CD14-positive monocyte (primary cell): ENCODE measurements at regions not wholly inside any gene's neighbourhood (a gene's known extent, or its start where the extent isn't known, plus 50 kb on each side); places are given as distances from the start of the nearest gene placed in this dataset.

Experiments used
- DNase-seq, 3 donors: peaks; one replicate each; pipeline ENCODE4 v3.0.0-alpha.2; 2011 to 2022
- H2AFZ ChIP-seq: 2 replicates; pipeline ENCODE4 v1.6.0; 2012; ENCODE audit warnings: mild to moderate bottlenecking, low read depth, low read length, inconsistent platforms; ENCODE audit not compliant: insufficient read depth, poor library complexity, severe bottlenecking
- H3K27ac ChIP-seq, 2 donors: 1 replicate in 1 of 2; 2 replicates in 1 of 2; pipeline ENCODE4 v1.5.1; 2012 to 2013; ENCODE audit warnings: low read length in 2 of 2, control low read depth in 1 of 2, inconsistent platforms in 1 of 2, low read depth in 1 of 2, mild to moderate bottlenecking in 1 of 2
- H3K27me3 ChIP-seq, 2 donors: one replicate each; pipeline versions ENCODE4 v1.6.0 to v1.6.1; 2011 to 2013; ENCODE audit warnings: low read length in 2 of 2; ENCODE audit not compliant: control insufficient read depth in 2 of 2, insufficient read depth in 2 of 2
- H3K36me3 ChIP-seq, 2 donors: replicated peaks in 1 of 2; 1 replicate in 1 of 2; 2 replicates in 1 of 2; pipeline versions ENCODE4 v1.5.1 to v1.6.1; 2012 to 2013; ENCODE audit warnings: low read length in 2 of 2, control low read depth in 1 of 2, inconsistent platforms in 1 of 2, mild to moderate bottlenecking in 1 of 2; ENCODE audit not compliant: insufficient read depth in 2 of 2, control insufficient read depth in 1 of 2
- H3K4me1 ChIP-seq, 2 donors: 1 replicate in 1 of 2; 2 replicates in 1 of 2; pipeline versions ENCODE4 v1.5.1 to v1.6.1; 2012 to 2013; ENCODE audit warnings: low read length in 2 of 2, control low read depth in 1 of 2, inconsistent platforms in 1 of 2, mild to moderate bottlenecking in 1 of 2, moderate library complexity in 1 of 2; ENCODE audit not compliant: insufficient read depth in 2 of 2, control insufficient read depth in 1 of 2
- H3K4me2 ChIP-seq: replicated peaks from 2 replicates; pipeline ENCODE3; 2012; ENCODE audit warnings: low read length, moderate library complexity, mild to moderate bottlenecking; ENCODE audit not compliant: poor library complexity, severe bottlenecking; ENCODE audit errors: extremely low read depth
- H3K4me3 ChIP-seq, 3 experiments: fragments of 200-600 bp in 1 of 3; sonication (generic) in 1 of 3; replicated peaks in 1 of 3; 1 replicate in 2 of 3; 2 replicates in 1 of 3; pipeline ENCODE4 v1.5.1; 2011 to 2013; ENCODE audit warnings: low read length in 3 of 3, mild to moderate bottlenecking in 3 of 3, control low read depth in 2 of 3, low read depth in 2 of 3, inconsistent platforms in 1 of 3, moderate library complexity in 1 of 3
- H3K79me2 ChIP-seq: 2 replicates; pipeline ENCODE4 v1.6.0; 2012; ENCODE audit warnings: mild to moderate bottlenecking, control low read depth, inconsistent platforms, low read length, moderate library complexity; ENCODE audit not compliant: insufficient read depth
- H3K9ac ChIP-seq: 2 replicates; pipeline ENCODE4 v1.6.0; 2017; ENCODE audit warnings: low read length, mild to moderate bottlenecking; ENCODE audit not compliant: insufficient read depth, poor library complexity, severe bottlenecking
- H3K9me3 ChIP-seq, 2 donors: replicated peaks in 1 of 2; 1 replicate in 1 of 2; 2 replicates in 1 of 2; pipeline versions ENCODE4 v1.5.1 to v1.6.1; 2012 to 2013; ENCODE audit warnings: low read length in 2 of 2, control low read depth in 1 of 2; ENCODE audit not compliant: control insufficient read depth in 1 of 2, insufficient read depth in 1 of 2
- H4K20me1 ChIP-seq: 2 replicates; pipeline ENCODE4 v1.6.0; 2012; ENCODE audit warnings: mild to moderate bottlenecking, low read length, control low read depth, moderate library complexity; ENCODE audit not compliant: insufficient read depth
- H3K27ac Mint-ChIP-seq, 7 donors: one replicate each; pipeline ENCODE4 v1.8.0; 2020; ENCODE audit warnings: mild to moderate bottlenecking in 7 of 7, mixed read lengths in 7 of 7, moderate library complexity in 6 of 7, inconsistent platforms in 2 of 7
- H3K27me3 Mint-ChIP-seq, 3 donors: one replicate each; pipeline ENCODE4 v1.8.0; 2021 to 2022; ENCODE audit warnings: low read depth in 3 of 3, mild to moderate bottlenecking in 3 of 3, mixed read lengths in 3 of 3, moderate library complexity in 3 of 3, inconsistent platforms in 1 of 3
- H3K36me3 Mint-ChIP-seq, 2 donors: one replicate each; pipeline ENCODE4 v1.8.0; 2020; ENCODE audit warnings: mixed read lengths in 2 of 2, inconsistent platforms in 1 of 2, mild to moderate bottlenecking in 1 of 2
- H3K4me1 Mint-ChIP-seq: one replicate; pipeline ENCODE4 v1.8.0; 2020; ENCODE audit warnings: mild to moderate bottlenecking, mixed read lengths
- H3K4me3 Mint-ChIP-seq, 2 donors: one replicate each; pipeline ENCODE4 v1.8.0; 2020; ENCODE audit warnings: mild to moderate bottlenecking in 2 of 2, mixed read lengths in 2 of 2, moderate library complexity in 1 of 2
- H3K9me3 Mint-ChIP-seq, 7 donors: one replicate each; pipeline ENCODE4 v1.8.0; 2020 to 2022; ENCODE audit warnings: mixed read lengths in 7 of 7, mild to moderate bottlenecking in 6 of 7, moderate library complexity in 6 of 7, inconsistent platforms in 2 of 7
- CTCF ChIP-seq: fragments of 200-600 bp; IDR thresholded peaks from one replicate; pipeline ENCODE4 v1.8.0; 2022; ENCODE audit warnings: antibody characterized with exemption, mild to moderate bottlenecking
- WGBS: methylation state at CpG from one replicate; pipeline ENCODE4 v1.1.5; 2013; ENCODE audit warnings: missing lambda C conversion rate; ENCODE audit not compliant: insufficient coverage; 5-methylcytosine and 5-hydroxymethylcytosine counted together
- intact Hi-C, 2 donors: fragments of 100-400 bp; cut with micrococcal nuclease; formaldehyde crosslinking; loops; one replicate each; pipeline versions ENCODE4 v1.15.0 to v1.15.1; 2023

- no peaks in the 10 kb centered on the region for H3K27me3 ChIP-seq
- no peaks in the 10 kb centered on the region for H3K4me1 ChIP-seq
- no peak overlapping the region for H3K4me2 ChIP-seq
- H3K27me3 Mint-ChIP-seq = peaks cover 0 to 2% (median 0%) of the 10 kb centered on the region in 3 donors
- no peak for DNase-seq
- no peak overlapping the region for H3K4me3 ChIP-seq
- no peaks in the 10 kb centered on the region for H3K36me3 Mint-ChIP-seq
- no CpG with 5 or more reads among the region's 1 CpG for WGBS
- no peaks in the 10 kb centered on the region for H3K9me3 ChIP-seq
- no peak for TF ChIP-seq CTCF
- no peaks in the 10 kb centered on the region for H3K79me2 ChIP-seq
- H3K27ac Mint-ChIP-seq = no peak overlapping the region
- H4K20me1 ChIP-seq = no peaks in the 10 kb centered on the region
- no peaks in the 10 kb centered on the region for H3K4me1 Mint-ChIP-seq
- no peak overlapping the region for H3K4me3 Mint-ChIP-seq
- H3K36me3 ChIP-seq = no peaks in the 10 kb centered on the region
- no peak overlapping the region for H2AFZ ChIP-seq
- H3K9ac ChIP-seq = no peak overlapping the region
- intact Hi-C loops = no loop called here
- no peak overlapping the region for H3K27ac ChIP-seq
- H3K9me3 Mint-ChIP-seq = peaks cover 0 to 2% (median 0%) of the 10 kb centered on the region in 7 donors
These were observed 139.2 kb downstream of the HGF start for GRCh38 chr7:81630600-81630999.

- no peak for DNase-seq
- Histone ChIP-seq H3K27me3 (no peaks in the 10 kb centered on the region), H4K20me1 (no peaks in the 10 kb centered on the region), H2AFZ (no peak overlapping the region), H3K79me2 (no peaks in the 10 kb centered on the region), H3K9ac (no peak overlapping the region), H3K36me3 (no peaks in the 10 kb centered on the region), H3K9me3 (no peaks in the 10 kb centered on the region), H3K4me2 (no peak overlapping the region), H3K4me1 (no peaks in the 10 kb centered on the region), H3K27ac (no peak overlapping the region), H3K4me3 (no peak overlapping the region)
- intact Hi-C loops = no loop called here
- Mint-ChIP-seq H3K27ac (no peak overlapping the region), H3K4me1 (no peaks in the 10 kb centered on the region), H3K36me3 (no peaks in the 10 kb centered on the region), H3K4me3 (no peak overlapping the region), H3K27me3 (no peaks in the 10 kb centered on the region), H3K9me3 (peaks cover 0 to 2% (median 0%) of the 10 kb centered on the region in 7 donors)
- WGBS = no CpG with 5 or more reads among the region's 2 CpGs
- TF ChIP-seq CTCF = no peak
These were observed 140.1 kb downstream of the HGF start for GRCh38 chr7:81629702-81630101.
